ENCODE measurements at regions not wholly inside any gene's neighbourhood (a gene's known extent, or its start where the extent isn't known, plus 50 kb on each side); places are given as distances from the start of the nearest gene placed in this dataset.

DNA sequence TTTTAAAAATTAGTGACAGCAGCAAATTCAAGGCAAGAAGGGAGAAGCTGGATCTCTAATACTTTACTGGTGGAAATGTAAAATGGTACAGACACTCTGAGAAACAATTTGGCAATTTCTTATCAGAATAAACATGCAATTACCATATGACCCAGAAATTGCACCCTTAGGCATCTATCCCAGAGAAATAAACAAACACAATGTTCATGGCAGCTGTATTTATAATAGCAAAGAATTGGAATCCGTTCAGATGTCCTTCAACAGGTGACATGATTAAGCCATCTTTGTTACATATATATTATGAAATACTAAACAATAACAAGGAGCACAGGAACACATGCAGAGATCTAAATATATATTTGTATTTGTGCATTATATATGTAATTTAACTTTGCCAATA is 756.5 kb downstream of the SLITRK1 start:
- TF ChIP-seq CTCF (IDR thresholded peaks at IDR 0.05) (no peak), MAFK (IDR thresholded peaks at IDR 0.05; ENCODE audit: partially characterized antibody) (no peak), ZFP36 (IDR thresholded peaks at IDR 0.05; ENCODE audit: borderline replicate concordance, partially characterized antibody) (no peak), EP300 (IDR thresholded peaks at IDR 0.05) (no peak), POLR2AphosphoS2 (conservative IDR thresholded peaks at IDR 0.05; ENCODE audit: low read length) (no peak), E2F6 (IDR thresholded peaks at IDR 0.05; ENCODE audit: borderline replicate concordance, low read depth) (no peak), ZSCAN20 (CRISPR knock-in tag; IDR thresholded peaks at IDR 0.05) (no peak), POLR2A (IDR thresholded peaks at IDR 0.05; ENCODE audit: low read length) (no peak)

All from A549 (cell line).